SK-N-SH (cell line): ENCODE measurements at regions not wholly inside any gene's neighbourhood (a gene's known extent, or its start where the extent isn't known, plus 50 kb on each side); places are given as distances from the start of the nearest gene placed in this dataset.
A peak's percentile ranks its signal among the peaks of the same experiment; 100 is the strongest.
"Not testable (repeated sequence)": the region's sequence is repeated elsewhere in the genome, so short reads cannot be mapped to it uniquely, and the experiment has no call there.

ENCODE experiments used
- CTCF ChIA-PET: fragments of 300-600, 350-600 bp; formaldehyde crosslinking; extraction: SDS; loops from one replicate; lab custom pipeline; 2021; lab: Yijun Ruan, JAX
- POLR2A ChIA-PET: fragments of 350-600 bp; sonication (Branson Sonifier 250); formaldehyde crosslinking; extraction: SDS; loops from one replicate; lab custom pipeline; 2020; ENCODE audit warnings: antibody characterized with exemption, inconsistent platforms; lab: Yijun Ruan, JAX
- DNase-seq: peaks from one replicate; pipeline ENCODE4 v3.0.0; 2012
- H2AFZ ChIP-seq: fragments of 200-600 bp; sonication (generic); 2 replicates; pipeline ENCODE4 v1.8.1; 2016; ENCODE audit warnings: antibody characterized with exemption, mild to moderate bottlenecking, low read depth
- H3F3A ChIP-seq: fragments of 200-600 bp; sonication (generic); replicated peaks from 2 replicates; pipeline ENCODE3; 2016; ENCODE audit warnings: antibody characterized with exemption, mild to moderate bottlenecking; ENCODE audit not compliant: insufficient read depth
- H3K27ac ChIP-seq, 2 experiments: fragments of 200-500 bp in 1 of 2; fragments of 200-600 bp in 1 of 2; sonication (Bioruptor generic) in 1 of 2; sonication (generic), shearing (Covaris generic) in 1 of 2; 2 replicates each; pipeline versions ENCODE4 v1.5.1 to v1.6.1; 2014 to 2016; ENCODE audit warnings: low read depth in 2 of 2, inconsistent platforms in 1 of 2, low read length in 1 of 2, mild to moderate bottlenecking in 1 of 2, mixed read lengths in 1 of 2
- H3K27me3 ChIP-seq: fragments of 200-600 bp; sonication (generic), shearing (Covaris generic); 2 replicates; pipeline ENCODE4 v1.6.1; 2016; ENCODE audit warnings: mixed run types; ENCODE audit not compliant: insufficient read depth
- H3K36me3 ChIP-seq, 2 experiments: fragments of 200-500 bp in 1 of 2; fragments of 200-600 bp in 1 of 2; sonication (Bioruptor generic) in 1 of 2; sonication (generic) in 1 of 2; replicated peaks in 1 of 2; 2 replicates each; pipeline versions ENCODE3 to v1.5.1; 2014 to 2016; ENCODE audit warnings: low read length in 1 of 2, mild to moderate bottlenecking in 1 of 2; ENCODE audit not compliant: insufficient read depth in 2 of 2, control insufficient read depth in 1 of 2
- H3K4me1 ChIP-seq, 2 experiments: fragments of 200-500 bp in 1 of 2; fragments of 200-600 bp in 1 of 2; sonication (Bioruptor generic) in 1 of 2; sonication (generic), shearing (Covaris generic) in 1 of 2; 2 replicates each; pipeline versions ENCODE4 v1.5.1 to v1.6.1; 2014 to 2016; ENCODE audit warnings: low read depth in 1 of 2, low read length in 1 of 2, mixed run types in 1 of 2; ENCODE audit not compliant: insufficient read depth in 2 of 2, control insufficient read depth in 1 of 2
- H3K4me2 ChIP-seq: fragments of 200-600 bp; sonication (generic), shearing (Covaris generic); 2 replicates; pipeline ENCODE4 v1.6.1; 2017; ENCODE audit warnings: mixed run types
- H3K4me3 ChIP-seq, 2 experiments: fragments of 200-500 bp in 1 of 2; fragments of 200-600 bp in 1 of 2; sonication (Bioruptor generic) in 1 of 2; sonication (generic), shearing (Covaris generic) in 1 of 2; 2 replicates each; pipeline versions ENCODE4 v1.5.1 to v1.8.1; 2014 to 2016; ENCODE audit warnings: low read depth in 2 of 2, inconsistent platforms in 1 of 2, low read length in 1 of 2, mild to moderate bottlenecking in 1 of 2, mixed read lengths in 1 of 2, moderate library complexity in 1 of 2
- H3K79me2 ChIP-seq: fragments of 200-600 bp; sonication (generic); 2 replicates; pipeline ENCODE4 v1.8.1; 2017; ENCODE audit warnings: mild to moderate bottlenecking; ENCODE audit not compliant: insufficient read depth
- H3K9ac ChIP-seq: fragments of 200-600 bp; sonication (generic); 2 replicates; pipeline ENCODE4 v1.6.1; 2017; ENCODE audit warnings: mixed run types
- H3K9me2 ChIP-seq: fragments of 200-600 bp; sonication (generic); 2 replicates; pipeline ENCODE4 v1.6.1; 2017; ENCODE audit warnings: mixed run types
- H3K9me3 ChIP-seq: fragments of 200-600 bp; sonication (generic); 2 replicates; pipeline ENCODE4 v1.6.1; 2017; ENCODE audit warnings: mixed run types, mild to moderate bottlenecking, moderate library complexity
- H4K20me1 ChIP-seq: fragments of 200-600 bp; sonication (generic); 2 replicates; pipeline ENCODE4 v1.6.1; 2017; ENCODE audit warnings: mild to moderate bottlenecking, mixed run types; ENCODE audit not compliant: insufficient read depth
- CHD2 ChIP-seq: fragments of 150-350 bp; IDR thresholded peaks from 2 replicates; pipeline ENCODE4 v1.6.1; 2018; ENCODE audit warnings: low read length; ENCODE audit not compliant: partially characterized antibody
- POLR2AphosphoS5 ChIP-seq: IDR thresholded peaks from 2 replicates; pipeline ENCODE4 v1.6.1; 2012; ENCODE audit warnings: low read depth, low read length
- TCF12 ChIP-seq: IDR thresholded peaks from 2 replicates; pipeline ENCODE4 v1.4.0; 2012
- YY1 ChIP-seq: IDR thresholded peaks from 2 replicates; pipeline ENCODE4 v1.4.0; 2012; ENCODE audit warnings: low read depth, mild to moderate bottlenecking
- WGBS: methylation state at CpG from one replicate; pipeline ENCODE4 v1.1.6; 2017; ENCODE audit warnings: low lambda C conversion rate; 5-methylcytosine and 5-hydroxymethylcytosine counted together
- TF ChIP-seq, protein P1 (sequence below): fragments of 150-350 bp; IDR thresholded peaks from 2 replicates; pipeline ENCODE4 v1.6.1; 2016; ENCODE audit warnings: mild to moderate bottlenecking, low read depth, low read length
- TF ChIP-seq, protein P2 (sequence below): IDR thresholded peaks from 2 replicates; pipeline ENCODE4 v1.6.1; 2012; ENCODE audit warnings: mild to moderate bottlenecking, low read depth, low read length, moderate library complexity

DNA sequence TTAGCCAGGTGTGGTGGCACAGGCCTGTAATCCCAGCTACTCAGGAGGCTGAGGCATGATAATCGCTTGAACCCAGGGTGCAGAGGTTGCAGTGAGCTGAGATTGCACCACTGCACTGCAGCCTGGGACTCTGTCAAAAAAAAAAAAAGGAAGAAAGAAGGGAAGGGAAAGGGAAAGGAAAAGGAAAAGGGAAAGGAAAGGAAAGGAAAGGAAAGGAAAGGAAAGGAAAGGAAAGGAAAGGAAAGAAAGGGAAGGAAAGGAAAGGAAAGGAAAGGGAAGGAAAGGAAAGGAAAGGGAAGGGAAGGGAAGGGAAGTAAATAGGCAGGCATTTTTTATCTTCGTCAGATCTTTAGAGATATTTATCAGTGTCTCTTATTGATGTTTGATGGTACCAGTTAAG lies 290.0 kb upstream of the MIR17HG start:
- H3K4me1 ChIP-seq, DNase-seq, H3K27ac ChIP-seq, H3K27me3 ChIP-seq, H3K36me3 ChIP-seq, H3K4me2 ChIP-seq, H3F3A ChIP-seq, POLR2A ChIA-PET, H3K9me2 ChIP-seq, H2AFZ ChIP-seq, H3K4me3 ChIP-seq, H3K9ac ChIP-seq, H4K20me1 ChIP-seq, H3K79me2 ChIP-seq, H3K9me3 ChIP-seq: not testable (repeated sequence)
- CTCF ChIA-PET: interaction anchor here (1.0 kb wide), 1 partner anchor 148 kb away, joined by 3 read pairs; no protein-coding TSS in a partner anchor
- WGBS: 41% methylated on average over 2 of the region's 2 CpGs

DNA sequence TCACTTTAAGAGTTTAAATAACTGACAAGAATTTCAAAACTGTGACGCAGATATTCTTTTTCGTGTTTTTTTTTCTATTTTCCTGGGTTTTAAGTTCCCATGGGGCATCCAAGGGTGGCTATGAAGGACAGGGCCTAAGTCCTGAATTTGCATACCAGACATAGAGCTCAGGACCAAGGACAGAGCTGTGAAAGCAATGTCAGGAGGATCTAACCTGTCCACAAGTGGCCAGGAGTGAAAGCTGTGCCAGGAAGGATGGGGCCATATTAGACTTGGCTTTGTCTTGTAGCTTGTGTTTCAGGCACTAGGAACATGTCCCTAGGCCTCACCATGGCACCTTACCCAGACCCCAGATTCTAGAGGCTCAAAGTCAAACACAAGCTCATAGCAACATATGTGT lies 289.4 kb upstream of the MIR17HG start:
- H3F3A ChIP-seq: no peaks in the 10 kb centered on the region
- ChIA-PET POLR2A (no interaction called here), CTCF (interaction anchor here (1.4 to 1.6 kb wide), 2 partner anchors 13 to 20 kb away, joined by 3 to 5 read pairs; no protein-coding TSS in a partner anchor)
- H3K9me3 ChIP-seq: no peaks in the 10 kb centered on the region
- peaks cover 0 to under 1% of the 10 kb centered on the region in 2 experiments; a peak in 2 of 4 replicates for H3K4me1 ChIP-seq
- no peaks in the 10 kb centered on the region for H4K20me1 ChIP-seq
- TF ChIP-seq, protein P1, sequence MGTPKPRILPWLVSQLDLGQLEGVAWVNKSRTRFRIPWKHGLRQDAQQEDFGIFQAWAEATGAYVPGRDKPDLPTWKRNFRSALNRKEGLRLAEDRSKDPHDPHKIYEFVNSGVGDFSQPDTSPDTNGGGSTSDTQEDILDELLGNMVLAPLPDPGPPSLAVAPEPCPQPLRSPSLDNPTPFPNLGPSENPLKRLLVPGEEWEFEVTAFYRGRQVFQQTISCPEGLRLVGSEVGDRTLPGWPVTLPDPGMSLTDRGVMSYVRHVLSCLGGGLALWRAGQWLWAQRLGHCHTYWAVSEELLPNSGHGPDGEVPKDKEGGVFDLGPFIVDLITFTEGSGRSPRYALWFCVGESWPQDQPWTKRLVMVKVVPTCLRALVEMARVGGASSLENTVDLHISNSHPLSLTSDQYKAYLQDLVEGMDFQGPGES: no peak
- TF ChIP-seq, protein P2, sequence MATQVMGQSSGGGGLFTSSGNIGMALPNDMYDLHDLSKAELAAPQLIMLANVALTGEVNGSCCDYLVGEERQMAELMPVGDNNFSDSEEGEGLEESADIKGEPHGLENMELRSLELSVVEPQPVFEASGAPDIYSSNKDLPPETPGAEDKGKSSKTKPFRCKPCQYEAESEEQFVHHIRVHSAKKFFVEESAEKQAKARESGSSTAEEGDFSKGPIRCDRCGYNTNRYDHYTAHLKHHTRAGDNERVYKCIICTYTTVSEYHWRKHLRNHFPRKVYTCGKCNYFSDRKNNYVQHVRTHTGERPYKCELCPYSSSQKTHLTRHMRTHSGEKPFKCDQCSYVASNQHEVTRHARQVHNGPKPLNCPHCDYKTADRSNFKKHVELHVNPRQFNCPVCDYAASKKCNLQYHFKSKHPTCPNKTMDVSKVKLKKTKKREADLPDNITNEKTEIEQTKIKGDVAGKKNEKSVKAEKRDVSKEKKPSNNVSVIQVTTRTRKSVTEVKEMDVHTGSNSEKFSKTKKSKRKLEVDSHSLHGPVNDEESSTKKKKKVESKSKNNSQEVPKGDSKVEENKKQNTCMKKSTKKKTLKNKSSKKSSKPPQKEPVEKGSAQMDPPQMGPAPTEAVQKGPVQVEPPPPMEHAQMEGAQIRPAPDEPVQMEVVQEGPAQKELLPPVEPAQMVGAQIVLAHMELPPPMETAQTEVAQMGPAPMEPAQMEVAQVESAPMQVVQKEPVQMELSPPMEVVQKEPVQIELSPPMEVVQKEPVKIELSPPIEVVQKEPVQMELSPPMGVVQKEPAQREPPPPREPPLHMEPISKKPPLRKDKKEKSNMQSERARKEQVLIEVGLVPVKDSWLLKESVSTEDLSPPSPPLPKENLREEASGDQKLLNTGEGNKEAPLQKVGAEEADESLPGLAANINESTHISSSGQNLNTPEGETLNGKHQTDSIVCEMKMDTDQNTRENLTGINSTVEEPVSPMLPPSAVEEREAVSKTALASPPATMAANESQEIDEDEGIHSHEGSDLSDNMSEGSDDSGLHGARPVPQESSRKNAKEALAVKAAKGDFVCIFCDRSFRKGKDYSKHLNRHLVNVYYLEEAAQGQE: peak; percentile 94
- no peaks in the 10 kb centered on the region for H3K27me3 ChIP-seq
- WGBS: 37% methylated on average over 2 of the region's 2 CpGs
- H3K4me3 ChIP-seq: no peak overlapping the region
- no peak overlapping the region for H3K9ac ChIP-seq
- no peak for DNase-seq
- no peaks in the 10 kb centered on the region for H3K79me2 ChIP-seq
- no peaks in the 10 kb centered on the region for H3K36me3 ChIP-seq
- H3K27ac ChIP-seq: no peak overlapping the region
- H3K9me2 ChIP-seq: no peaks in the 10 kb centered on the region
- H3K4me2 ChIP-seq: no peak overlapping the region
- no peak overlapping the region for H2AFZ ChIP-seq

DNA sequence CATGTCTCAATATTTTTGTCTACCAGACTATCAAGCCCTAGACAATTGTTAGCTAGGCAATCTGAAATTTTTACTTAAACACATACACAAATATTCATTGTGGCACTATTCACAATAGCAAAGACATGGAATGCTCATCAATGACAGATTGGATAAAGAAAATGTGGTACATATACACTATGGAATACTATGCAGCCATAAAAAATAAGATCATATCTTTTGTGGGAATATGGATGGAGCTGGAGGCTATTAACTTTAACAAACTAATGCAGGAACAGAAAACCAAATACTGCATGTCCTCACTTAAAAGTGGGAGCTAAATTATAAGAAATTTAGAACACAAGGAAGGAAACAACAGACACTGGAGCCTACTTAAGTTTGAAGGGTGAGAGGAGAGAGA lies 288.6 kb upstream of the MIR17HG start:
- CTCF ChIA-PET: interaction anchor here (1.2 to 1.6 kb wide), 3 partner anchors 9 to 19 kb away, joined by 3 to 5 read pairs (median 3); no protein-coding TSS in a partner anchor
- TF ChIP-seq POLR2AphosphoS5: no peak
- TF ChIP-seq YY1: no peak
- TF ChIP-seq TCF12: no peak
- TF ChIP-seq, protein P1: no peak
- TF ChIP-seq CHD2: no peak

More for the DNA sequence above, 288.6 kb upstream of the MIR17HG start:
- no peaks in the 10 kb centered on the region for H3F3A ChIP-seq
- POLR2A ChIA-PET: no interaction called here
- no peaks in the 10 kb centered on the region for H3K4me1 ChIP-seq
- no peak overlapping the region for H3K4me2 ChIP-seq
- no peak overlapping the region for H3K4me3 ChIP-seq
- H2AFZ ChIP-seq: no peak overlapping the region
- no peak overlapping the region for H3K9ac ChIP-seq
- no peak overlapping the region for H3K27ac ChIP-seq
- no peaks in the 10 kb centered on the region for H3K27me3 ChIP-seq
- H3K9me2 ChIP-seq: no peaks in the 10 kb centered on the region
- H3K79me2 ChIP-seq: no peaks in the 10 kb centered on the region
- DNase-seq: no peak
- no peaks in the 10 kb centered on the region for H4K20me1 ChIP-seq
- H3K9me3 ChIP-seq: no peaks in the 10 kb centered on the region
- H3K36me3 ChIP-seq: no peaks in the 10 kb centered on the region
